Right lobe of liver (tissue), 4 donors: ENCODE measurements at regions not wholly inside any gene's neighbourhood (a gene's known extent, or its start where the extent isn't known, plus 50 kb on each side); places are given as distances from the start of the nearest gene placed in this dataset.
"Not testable (repeated sequence)": the region's sequence is repeated elsewhere in the genome, so short reads cannot be mapped to it uniquely, and the experiment has no call there.

ENCODE experiments used
- POLR2A ChIP-seq: fragments of 450-650 bp; IDR thresholded peaks from one replicate; pipeline ENCODE4 v1.6.1; 2017; ENCODE audit warnings: antibody characterized with exemption, mild to moderate bottlenecking
- TF ChIP-seq, protein P1 (sequence below), 4 donors: fragments of 200-600 bp in 3 of 4; fragments of 450-650 bp in 1 of 4; IDR thresholded peaks; one replicate each; pipeline versions ENCODE4 v1.5.1 to v1.8.0; 2016 to 2022; ENCODE audit warnings: antibody characterized with exemption in 4 of 4, mild to moderate bottlenecking in 2 of 4
- donor health status: DM: no; HTN: no; CAD: no.
- donor health status: DM: no; HTN: no; CAD: no.
- donor health status: DM: no; HTN: yes; CAD: no.

DNA sequence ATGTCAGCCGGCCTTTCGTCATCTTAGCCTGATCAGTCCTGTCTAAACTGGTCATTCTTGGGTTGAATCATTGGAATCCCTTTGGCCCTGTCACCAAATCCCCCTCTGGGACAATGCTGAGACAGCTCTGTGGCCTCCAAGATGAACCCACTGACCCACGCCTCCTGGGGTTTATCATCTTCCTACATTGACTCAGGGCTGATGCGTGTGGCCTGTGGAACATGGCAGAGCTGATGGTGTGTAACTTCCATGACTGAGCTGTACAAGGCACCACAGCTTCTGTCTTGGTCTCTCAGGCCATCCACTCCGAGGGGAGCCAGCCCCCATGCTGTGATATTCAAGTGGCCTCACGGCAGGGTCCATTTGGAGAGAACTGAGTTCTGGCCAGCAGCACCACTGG is 150.2 kb downstream of the LAT start:
- TF ChIP-seq, protein P1, sequence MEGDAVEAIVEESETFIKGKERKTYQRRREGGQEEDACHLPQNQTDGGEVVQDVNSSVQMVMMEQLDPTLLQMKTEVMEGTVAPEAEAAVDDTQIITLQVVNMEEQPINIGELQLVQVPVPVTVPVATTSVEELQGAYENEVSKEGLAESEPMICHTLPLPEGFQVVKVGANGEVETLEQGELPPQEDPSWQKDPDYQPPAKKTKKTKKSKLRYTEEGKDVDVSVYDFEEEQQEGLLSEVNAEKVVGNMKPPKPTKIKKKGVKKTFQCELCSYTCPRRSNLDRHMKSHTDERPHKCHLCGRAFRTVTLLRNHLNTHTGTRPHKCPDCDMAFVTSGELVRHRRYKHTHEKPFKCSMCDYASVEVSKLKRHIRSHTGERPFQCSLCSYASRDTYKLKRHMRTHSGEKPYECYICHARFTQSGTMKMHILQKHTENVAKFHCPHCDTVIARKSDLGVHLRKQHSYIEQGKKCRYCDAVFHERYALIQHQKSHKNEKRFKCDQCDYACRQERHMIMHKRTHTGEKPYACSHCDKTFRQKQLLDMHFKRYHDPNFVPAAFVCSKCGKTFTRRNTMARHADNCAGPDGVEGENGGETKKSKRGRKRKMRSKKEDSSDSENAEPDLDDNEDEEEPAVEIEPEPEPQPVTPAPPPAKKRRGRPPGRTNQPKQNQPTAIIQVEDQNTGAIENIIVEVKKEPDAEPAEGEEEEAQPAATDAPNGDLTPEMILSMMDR (IDR thresholded peaks at IDR 0.05), result not testable (repeated sequence)
- TF ChIP-seq POLR2A, result not testable (repeated sequence)
